GM18502 (cell line): ENCODE measurements at regions not wholly inside any gene's neighbourhood (a gene's known extent, or its start where the extent isn't known, plus 50 kb on each side); places are given as distances from the start of the nearest gene placed in this dataset.
"Not testable (repeated sequence)": the region's sequence is repeated elsewhere in the genome, so short reads cannot be mapped to it uniquely, and the experiment has no call there.

Experiments
- ATAC-seq: cut with Tn5 transposase; IDR thresholded peaks from one replicate; pipeline ENCODE4 v1.9.1; 2021; ENCODE audit warnings: mild to moderate bottlenecking; ENCODE audit not compliant: unreplicated experiment, poor library complexity

DNA sequence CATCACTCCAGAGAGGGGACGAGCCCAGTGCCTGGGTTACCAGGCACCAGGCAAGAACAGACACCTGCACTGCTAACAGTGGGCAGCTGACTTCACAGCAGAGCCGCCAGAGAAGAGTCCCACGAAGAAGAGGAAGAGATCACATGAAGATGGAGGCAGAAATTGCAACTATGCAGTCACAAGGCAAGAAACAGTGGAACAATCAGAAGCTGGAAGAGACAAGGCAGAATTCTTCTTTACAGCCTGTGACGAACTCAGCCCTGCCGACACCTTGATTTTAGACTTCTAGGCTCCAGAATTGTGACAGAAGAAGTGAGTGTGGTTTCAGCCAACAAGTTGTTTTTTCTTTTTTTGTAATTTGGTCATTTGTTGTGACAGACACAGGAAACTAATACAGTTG is 59.2 kb downstream of the IL12A start:
- ATAC-seq, result no peak

DNA sequence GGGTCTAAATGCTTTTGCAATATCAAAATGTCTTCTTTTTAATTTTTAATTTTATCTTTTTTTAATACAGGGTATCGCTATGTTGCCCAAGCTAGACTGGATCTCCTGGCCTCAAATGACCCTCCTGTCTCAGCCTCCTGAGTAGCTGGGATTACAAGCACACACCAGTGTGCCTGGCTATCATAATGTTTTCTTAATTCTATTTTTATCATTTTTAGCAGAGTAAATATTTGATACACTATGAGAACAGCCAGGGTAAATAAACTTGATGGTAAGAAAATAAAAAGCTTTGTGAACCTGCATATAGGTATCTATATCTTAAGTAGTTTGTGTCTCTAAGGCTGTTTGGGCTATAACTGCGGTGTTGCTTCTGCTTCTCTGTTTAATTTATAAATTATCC is 60.4 kb downstream of the IL12A start:
- no peak for ATAC-seq

DNA sequence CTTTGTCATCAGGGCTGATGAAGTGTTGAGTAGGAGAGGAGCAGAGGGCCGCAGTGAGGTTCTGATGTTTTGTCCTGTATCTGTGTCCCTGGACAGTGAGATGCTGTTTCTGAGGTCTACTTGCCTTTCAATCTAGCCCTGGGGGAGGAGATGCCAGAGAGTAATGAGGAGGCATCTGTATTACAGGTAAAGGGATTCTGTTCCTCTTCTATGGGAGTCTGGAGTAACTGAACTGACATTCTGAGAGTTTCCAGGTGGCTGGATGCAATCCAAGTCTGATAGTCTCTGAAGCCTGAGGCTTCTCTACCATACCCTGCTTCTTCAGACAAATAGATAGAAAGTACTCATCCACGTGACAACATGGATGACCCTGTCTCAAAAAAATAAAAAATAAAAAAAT is 60.9 kb downstream of the IL12A start:
- ATAC-seq, result no peak

DNA sequence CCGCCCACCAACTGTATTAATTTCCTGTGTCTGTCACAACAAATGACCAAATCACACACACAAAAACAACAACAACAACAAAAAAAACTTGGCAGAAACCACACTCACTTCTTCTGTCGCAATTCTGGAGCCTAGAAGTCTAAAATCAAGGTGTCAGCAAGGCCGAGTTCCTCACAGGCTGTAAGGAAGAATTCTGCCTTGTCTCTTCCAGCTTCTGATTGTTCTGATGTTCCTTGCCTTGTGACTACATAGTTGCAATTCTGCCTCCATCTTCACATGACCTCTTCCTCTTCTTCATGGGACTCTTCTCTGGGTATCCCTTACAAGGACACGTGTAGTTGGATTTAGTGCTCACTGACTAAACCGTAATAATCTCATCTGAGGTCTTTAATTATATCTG is 61.4 kb downstream of the IL12A start:
- no peak for ATAC-seq

DNA sequence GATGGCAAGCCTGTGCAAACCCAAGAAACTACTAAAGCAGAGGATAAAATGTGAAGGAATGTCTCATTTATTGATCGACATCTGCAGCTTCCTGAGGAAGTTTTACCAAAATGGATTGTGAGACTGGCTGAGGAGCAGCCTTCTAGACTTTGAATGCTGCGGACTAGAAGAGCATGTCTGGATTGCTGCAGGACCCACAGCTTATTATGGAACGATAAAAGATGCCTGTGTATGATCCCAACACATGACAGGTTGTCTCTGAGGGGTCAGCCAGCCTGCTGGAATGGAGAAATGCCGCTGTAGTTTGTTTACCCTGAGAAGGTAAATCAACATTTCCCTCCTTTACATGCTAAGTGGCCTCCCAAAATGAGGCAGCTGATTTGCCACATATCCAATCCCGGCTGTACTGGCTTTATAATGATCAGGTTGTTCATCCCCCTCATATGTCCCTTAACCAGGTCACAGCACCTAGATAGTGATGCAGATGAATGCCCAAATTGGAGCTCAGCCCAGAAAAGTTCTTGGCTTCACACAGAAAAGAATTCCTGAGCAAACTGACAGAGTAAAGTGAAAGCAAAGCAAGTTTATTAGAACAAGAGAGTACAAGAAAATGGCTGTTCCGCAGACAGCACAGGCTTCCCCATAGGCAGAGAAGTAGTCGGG is 63.9 kb downstream of the IL12A start:
- no peak for ATAC-seq

DNA sequence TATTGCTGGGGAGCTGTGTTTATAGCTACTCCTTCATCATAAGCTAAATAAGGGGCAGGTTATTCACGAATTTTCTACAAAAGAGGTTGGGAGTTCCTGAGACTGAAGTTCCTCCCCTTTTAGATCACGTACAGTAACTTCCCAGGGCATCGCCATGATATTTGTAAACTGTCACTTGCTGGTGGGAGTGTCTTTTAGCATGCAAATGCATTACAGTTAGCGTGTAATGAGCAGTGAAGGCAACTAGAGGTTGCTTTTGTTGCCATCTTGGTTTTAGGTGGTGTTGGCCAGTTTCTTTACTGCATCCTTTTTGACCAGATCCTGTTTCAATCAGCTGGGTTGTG is 64.4 kb downstream of the IL12A start:
- no peak for ATAC-seq

DNA sequence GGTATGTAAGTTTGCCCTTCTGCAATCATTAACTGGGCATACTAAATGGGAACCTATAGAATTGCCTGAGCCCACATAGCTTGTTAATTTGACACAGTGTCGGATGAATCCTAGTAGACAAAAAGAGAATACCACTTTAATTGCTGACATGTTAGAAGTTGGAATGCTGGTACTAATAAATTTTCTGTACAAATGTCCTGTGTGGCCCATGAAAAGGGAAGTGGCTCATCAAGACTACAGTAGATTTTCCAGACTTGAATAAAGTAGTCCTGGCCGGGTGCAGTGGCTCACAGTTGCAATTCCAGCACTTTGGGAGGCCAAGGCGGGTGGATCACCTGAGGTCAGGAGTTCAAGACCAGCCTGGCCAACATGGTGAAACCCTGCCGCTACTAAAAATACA is 66.2 kb downstream of the IL12A start:
- not testable (repeated sequence) for ATAC-seq

DNA sequence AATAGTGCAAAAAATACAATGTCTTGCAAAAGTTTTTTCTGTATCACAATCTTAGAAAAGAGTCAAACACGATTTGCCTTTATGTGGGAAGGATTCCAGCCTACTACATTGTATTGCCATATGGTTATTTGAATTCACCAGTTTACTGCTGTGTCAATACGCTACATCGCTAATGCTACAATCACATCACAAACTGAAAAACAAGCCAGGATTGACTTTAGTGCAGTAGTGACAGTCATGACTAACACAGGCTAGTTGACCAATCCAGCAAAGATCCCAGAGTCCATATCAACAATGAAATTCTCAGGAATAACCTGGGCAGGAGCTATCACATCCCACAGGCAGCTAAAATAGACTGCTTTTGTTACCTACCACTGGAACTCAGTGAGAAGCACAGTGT is 67.0 kb downstream of the IL12A start:
- no peak for ATAC-seq

DNA sequence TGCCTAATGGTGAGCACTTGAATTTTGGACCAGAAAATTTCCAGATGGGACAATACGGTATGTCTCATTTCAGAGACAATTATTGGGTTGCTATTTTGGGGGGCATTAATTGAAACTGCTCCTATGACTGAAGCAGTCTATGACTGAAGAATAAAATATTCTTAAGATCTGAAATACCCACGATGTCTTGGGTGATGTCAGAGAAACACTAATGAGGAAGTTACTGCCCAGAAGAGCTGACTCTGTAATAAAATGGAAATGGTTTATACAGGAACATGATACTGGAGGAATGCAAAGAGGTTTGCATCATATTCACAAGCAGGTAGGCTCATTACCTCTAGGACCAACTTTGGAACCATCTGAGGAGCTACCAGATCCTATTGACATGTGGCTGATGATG is 68.7 kb downstream of the IL12A start:
- ATAC-seq, result no peak

DNA sequence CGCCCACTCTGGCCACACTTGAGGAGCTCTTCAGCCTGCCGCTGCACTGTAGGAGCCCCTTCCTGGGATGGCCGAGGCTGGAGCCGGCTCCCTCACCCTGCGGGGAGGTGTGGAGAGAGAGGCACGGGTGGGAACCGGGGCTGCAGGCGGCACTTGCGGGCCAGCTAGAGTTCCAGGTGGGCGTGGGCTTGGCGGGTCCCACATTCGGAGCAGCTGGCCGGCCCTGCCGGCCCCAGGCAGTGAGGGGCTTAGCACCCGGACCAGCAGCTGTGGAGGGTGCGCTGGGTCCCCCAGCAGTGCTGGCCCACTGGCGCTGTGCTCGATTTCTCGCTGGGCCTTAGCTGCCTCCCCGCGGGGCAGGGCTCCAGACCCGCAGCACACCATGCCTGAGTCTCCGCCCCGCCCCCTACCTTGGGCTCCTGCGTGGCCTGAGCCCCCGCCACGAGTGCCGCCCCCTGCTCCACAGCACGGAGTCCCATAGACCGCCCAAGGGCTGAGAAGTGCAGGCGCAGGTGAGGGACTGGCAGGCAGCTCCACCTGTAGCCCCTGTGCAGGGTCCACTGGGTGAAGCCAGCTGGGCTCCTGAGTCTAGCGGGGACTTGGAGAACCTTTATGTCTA is 71.9 kb downstream of the IL12A start:
- no peak for ATAC-seq

DNA sequence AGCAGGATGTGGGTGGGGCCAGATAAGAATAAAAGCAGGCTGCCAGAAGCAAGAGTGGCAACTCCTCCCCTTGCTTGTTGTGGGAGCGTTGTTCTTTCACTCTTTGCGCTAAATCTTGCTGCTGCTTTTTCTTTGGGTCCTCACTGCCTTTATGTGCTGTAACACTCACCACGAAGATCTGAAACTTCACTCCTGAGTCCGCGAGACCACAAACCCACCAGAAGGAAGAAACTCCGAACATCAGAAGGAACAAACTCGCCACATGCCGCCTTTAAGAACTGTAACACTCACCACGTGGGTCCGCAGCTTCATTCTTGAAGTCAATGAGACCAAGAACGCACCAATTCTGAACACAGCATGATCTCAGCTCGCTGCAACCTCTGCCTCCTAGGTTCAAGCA is 72.9 kb downstream of the IL12A start:
- ATAC-seq, result no peak

DNA sequence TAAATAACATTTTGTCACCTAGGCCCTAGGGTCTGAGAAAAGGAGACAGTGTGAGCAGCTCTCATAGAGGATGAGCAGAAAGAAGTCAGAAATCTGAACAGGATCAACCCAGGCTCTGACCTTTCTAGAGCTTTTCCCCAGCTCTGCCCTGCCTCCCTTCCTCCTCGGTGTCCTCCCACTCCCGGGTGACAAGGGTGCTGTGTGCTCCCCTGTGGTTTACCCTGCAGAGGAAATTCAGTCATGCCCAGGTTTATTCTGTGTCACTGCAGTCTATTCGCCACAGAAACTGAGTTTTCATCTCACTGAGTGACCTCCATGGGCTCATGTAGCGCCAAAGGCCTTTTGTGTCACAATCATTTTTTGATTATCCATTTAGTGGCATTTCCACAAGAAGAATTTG is 76.6 kb downstream of the IL12A start:
- no peak for ATAC-seq

DNA sequence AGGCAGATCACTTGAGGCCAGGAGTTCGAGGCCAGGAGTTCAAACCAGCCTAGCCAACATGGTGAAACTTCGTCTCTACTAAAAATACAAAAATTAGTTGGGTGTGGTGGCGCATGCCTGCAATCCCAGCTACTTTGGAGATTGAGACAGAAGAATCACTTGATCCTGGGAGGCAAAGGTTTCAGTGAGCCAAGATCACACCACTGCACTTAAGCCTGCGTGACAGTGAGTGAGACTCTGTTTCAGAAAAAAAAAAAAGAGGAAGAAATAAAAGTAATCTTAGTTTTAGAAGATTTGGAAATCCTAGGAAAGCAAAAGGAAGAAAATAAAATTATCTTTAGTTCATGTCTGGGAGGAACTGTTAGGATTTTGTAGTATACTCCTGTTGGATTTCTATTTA is 77.2 kb downstream of the IL12A start:
- ATAC-seq, result no peak

DNA sequence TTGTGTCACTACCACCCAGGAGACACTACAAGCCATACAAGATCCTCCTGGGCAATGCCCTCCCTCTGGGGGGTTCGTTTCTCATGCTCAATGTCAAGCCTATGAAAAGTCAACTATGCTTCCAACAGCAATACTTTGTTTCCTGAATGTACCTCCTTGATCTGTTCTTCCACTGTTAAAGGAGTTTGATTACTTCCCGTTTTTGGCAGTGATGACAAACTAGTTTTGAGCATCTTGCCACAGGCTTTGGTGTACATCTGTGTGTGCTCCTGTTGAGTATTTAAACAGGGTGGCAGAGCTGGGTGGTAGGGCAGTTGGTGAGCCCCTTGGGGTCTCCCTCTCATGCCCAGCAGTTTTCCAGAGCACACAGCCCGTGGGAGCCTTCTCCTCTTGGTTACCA is 81.4 kb downstream of the IL12A start:
- ATAC-seq, result no peak

DNA sequence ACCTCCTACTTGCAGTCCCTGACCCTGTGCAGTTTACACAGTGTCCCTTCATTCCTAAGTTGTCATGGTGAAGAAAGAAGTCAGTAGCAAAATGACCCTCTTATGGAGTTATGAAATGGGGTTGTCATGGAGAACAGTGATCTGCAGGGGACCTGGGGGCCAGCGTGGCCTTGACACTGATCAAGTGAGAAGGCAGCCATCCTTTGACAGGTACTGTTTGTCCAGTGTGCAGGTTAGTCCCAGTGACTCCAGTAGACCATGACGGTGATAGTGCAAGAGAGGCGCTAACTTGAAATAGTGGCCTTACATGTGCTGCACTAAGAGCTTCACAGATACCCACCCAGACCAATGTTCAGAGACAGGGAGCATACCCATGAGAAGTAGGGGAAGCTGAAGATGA is 87.9 kb downstream of the IL12A start:
- ATAC-seq, result no peak

DNA sequence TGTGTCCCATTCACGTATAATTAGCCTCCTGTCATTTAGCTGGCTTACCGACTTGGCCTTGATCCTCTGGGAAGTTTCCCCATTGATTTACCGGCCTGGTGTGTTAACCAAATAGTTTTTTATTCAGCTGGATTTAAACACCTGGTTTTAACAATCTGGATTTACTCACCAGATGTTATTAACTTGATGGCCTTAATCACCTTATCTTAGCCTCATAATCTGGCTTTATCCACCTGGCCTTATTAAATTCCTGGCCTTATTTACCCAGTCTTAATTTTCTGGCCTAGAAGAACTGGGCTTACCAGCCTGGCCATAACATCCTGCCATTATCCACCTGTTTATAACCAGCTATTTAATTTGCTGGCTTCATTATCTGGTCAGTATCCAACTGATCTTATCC is 89.9 kb downstream of the IL12A start:
- no peak for ATAC-seq

DNA sequence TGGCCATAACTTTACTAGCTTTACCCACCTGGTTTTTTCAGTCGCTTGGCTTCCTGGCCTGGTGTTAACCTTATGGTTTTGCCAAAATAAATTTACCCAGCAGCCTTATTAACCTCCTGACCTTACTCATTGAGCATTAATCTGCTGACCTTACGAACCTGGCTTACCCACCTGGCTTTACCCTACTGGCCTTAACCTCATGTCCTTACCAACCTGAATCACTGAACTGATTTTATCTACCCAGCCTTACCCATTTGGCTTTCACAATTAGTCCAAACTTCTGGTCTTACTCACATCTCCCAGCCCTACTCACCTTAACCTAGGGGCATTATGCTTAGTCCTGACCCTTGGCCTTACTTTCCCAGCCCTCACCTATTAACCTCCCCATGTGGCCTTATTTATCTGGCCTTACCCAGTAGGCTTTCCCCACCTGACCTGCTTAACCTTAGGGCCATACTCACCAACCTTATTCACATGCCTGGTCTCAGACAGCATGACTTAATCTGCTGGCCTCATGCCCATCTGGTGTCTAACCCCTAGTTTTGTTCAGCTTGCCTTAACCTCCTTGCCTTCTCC is 93.4 kb downstream of the IL12A start:
- ATAC-seq, result no peak

DNA sequence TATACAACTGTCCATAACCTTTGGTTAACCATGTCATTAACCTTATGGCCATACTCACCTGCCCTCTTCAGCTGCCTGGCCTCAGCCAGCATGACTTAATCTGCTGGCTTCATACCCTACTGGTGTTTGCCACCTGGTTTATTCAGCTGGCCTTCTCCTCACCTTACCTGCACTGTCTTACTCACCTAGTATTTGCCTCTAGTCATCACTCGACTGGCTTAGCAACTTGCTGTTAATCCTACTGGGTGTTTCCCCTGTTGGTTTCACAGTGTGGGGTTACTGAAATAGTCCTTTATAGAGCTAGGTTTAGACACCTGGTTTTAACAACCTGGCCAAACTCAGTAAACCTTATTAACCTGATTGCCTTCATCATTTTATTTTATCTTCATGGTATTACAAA is 96.4 kb downstream of the IL12A start:
- no peak for ATAC-seq

DNA sequence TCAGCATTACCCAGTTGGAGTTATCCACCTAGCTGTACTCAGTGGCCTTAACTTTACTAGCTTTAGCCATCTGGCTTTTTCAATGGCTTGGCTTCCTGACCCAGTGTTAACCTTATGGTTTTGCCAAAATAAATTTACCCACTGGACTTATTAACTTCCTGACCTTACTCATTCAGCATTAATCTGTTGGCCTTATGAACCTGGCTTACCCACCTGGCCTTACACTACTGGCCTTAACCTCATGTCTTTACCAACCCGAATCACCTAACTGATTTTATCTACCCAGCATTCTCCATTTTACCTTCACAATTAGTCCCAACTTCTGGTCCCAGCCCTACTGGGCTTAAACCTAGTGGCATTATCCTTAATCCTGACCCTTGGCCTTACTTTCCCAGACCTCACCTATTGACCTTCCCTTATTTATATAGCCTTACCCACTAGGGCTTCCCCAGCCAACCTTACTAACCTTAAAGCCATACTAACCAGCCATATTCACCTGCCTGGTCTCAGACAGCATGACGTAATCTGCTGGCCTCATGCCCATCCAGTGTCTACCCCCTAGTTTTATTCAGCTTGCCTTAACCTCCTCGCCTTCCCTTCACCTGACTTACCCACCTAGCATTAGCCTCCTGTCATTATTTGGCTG is 100.0 kb downstream of the IL12A start:
- no peak for ATAC-seq

DNA sequence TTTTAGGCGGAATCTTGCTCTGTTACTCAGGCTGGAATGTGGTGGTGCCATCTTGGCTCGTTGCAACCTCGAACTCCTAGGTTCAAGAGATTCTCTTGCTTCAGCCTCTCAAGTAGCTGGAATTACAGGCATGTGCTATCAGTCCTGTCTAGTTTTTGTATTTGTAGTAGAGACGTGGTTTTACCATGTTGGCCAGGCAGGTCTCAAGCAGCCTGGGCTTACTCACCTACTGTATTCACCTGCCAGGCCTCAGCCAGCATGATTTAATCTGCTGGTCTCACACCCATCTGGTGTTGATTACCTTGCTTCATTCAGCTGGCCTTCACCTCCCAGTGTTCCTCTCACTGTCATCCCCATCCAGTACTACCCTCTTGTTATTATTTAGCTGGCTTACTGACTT is 102.0 kb downstream of the IL12A start:
- ATAC-seq, result no peak

DNA sequence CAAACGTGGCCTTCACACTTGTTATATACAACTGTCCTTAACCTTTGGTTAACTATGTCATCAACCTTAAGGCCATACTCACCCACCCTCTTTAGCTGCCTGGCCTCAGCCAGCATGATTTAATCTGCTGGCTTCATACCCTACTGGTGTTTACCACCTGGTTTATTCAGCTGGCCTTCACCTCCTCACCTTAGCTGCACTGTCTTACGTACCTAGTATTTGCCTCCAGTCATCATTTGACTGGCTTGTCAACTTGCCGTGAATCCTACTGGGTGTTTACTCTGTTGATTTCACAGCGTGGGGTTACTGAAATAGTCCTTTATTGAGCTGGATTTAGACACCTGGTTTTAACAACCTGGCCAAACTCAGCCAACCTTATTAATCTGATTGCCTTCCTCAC is 102.8 kb downstream of the IL12A start:
- no peak for ATAC-seq

DNA sequence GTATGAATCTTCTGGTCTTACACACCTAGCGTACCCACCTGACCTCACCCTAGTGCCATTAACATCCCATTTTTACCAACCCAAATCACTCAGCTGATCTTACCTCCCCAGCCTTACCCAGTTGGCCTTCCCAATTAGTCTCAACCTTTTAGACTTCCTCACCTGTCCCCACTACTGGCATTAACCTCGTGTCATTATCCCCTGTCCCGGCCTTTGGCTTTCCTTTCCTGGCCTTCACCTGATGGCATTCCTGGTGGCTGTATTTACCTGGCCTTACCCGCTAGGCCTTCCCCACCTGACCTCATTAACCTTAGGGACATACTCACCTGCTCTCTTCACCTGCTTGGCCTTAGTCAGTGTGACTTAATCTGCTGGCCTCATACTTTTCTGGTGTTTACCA is 104.1 kb downstream of the IL12A start:
- ATAC-seq, result no peak
